ENCODE measurements at regions not wholly inside any gene's neighbourhood (a gene's known extent, or its start where the extent isn't known, plus 50 kb on each side); places are given as distances from the start of the nearest gene placed in this dataset.

DNA sequence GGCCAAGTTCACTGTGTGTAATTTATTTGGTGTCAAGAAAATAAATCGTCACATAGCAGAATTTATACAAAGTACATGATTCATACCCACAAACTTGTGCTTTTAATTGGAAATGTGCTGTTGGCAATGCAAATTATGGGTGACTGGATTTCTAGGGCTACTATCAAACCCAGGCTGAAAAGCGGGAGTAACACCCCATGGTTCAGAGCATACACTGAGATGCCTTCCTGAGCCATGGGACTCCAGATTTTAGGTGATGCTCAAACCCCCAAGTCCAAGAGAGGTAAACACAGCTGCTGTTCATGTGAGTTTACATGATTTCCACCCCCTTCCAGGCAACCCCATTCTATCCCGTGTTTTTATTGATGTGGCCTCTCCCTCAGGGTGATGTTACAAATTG lies 565.9 kb upstream of the ID2 start:
- TF ChIP-seq, protein P1, sequence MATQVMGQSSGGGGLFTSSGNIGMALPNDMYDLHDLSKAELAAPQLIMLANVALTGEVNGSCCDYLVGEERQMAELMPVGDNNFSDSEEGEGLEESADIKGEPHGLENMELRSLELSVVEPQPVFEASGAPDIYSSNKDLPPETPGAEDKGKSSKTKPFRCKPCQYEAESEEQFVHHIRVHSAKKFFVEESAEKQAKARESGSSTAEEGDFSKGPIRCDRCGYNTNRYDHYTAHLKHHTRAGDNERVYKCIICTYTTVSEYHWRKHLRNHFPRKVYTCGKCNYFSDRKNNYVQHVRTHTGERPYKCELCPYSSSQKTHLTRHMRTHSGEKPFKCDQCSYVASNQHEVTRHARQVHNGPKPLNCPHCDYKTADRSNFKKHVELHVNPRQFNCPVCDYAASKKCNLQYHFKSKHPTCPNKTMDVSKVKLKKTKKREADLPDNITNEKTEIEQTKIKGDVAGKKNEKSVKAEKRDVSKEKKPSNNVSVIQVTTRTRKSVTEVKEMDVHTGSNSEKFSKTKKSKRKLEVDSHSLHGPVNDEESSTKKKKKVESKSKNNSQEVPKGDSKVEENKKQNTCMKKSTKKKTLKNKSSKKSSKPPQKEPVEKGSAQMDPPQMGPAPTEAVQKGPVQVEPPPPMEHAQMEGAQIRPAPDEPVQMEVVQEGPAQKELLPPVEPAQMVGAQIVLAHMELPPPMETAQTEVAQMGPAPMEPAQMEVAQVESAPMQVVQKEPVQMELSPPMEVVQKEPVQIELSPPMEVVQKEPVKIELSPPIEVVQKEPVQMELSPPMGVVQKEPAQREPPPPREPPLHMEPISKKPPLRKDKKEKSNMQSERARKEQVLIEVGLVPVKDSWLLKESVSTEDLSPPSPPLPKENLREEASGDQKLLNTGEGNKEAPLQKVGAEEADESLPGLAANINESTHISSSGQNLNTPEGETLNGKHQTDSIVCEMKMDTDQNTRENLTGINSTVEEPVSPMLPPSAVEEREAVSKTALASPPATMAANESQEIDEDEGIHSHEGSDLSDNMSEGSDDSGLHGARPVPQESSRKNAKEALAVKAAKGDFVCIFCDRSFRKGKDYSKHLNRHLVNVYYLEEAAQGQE (IDR thresholded peaks at IDR 0.05; ENCODE audit: insufficient read depth in 1 of 2, low read depth in 2 of 2, low read length in 2 of 2): no peak
- TF ChIP-seq POLR2AphosphoS5 (IDR thresholded peaks at IDR 0.05; ENCODE audit: low read depth, low read length): no peak
